RWPE2 (cell line): ENCODE measurements at regions not wholly inside any gene's neighbourhood (a gene's known extent, or its start where the extent isn't known, plus 50 kb on each side); places are given as distances from the start of the nearest gene placed in this dataset.

Experiments
- ATAC-seq: fragments of 200-7000 bp; cut with Tn5 transposase; 3 replicates; pipeline ENCODE4 v1.9.1; 2021; ENCODE audit warnings: low read depth
- DNase-seq: peaks from one replicate; pipeline ENCODE4 v3.0.0-alpha.2; 2020; ENCODE audit warnings: low spot score
- H3K27ac ChIP-seq: fragments of 450-650 bp; 2 replicates; pipeline ENCODE4 v1.5.1; 2017; ENCODE audit warnings: mild to moderate bottlenecking; ENCODE audit not compliant: poor library complexity, severe bottlenecking
- H3K27me3 ChIP-seq: fragments of 250-450 bp; sonication (Bioruptor Pico); 2 replicates; pipeline ENCODE4 v1.5.1; 2021; ENCODE audit warnings: mild to moderate bottlenecking, moderate library complexity; ENCODE audit not compliant: insufficient read depth, poor library complexity, severe bottlenecking
- H3K36me3 ChIP-seq: fragments of 250-450 bp; sonication (Bioruptor Pico); 2 replicates; pipeline ENCODE4 v1.5.1; 2020; ENCODE audit warnings: low read depth, mild to moderate bottlenecking, moderate library complexity
- H3K4me1 ChIP-seq: fragments of 250-450 bp; sonication (Bioruptor Pico); 2 replicates; pipeline ENCODE4 v1.5.1; 2021; ENCODE audit warnings: mild to moderate bottlenecking, moderate library complexity; ENCODE audit not compliant: insufficient read depth, poor library complexity, severe bottlenecking
- H3K4me3 ChIP-seq: fragments of 250-450 bp; sonication (Bioruptor Pico); 2 replicates; pipeline ENCODE4 v1.5.1; 2021; ENCODE audit warnings: mild to moderate bottlenecking, moderate library complexity; ENCODE audit not compliant: severe bottlenecking
- H3K9me3 ChIP-seq: fragments of 250-450 bp; sonication (Bioruptor Pico); 2 replicates; pipeline ENCODE4 v1.5.1; 2021; ENCODE audit warnings: mild to moderate bottlenecking, moderate library complexity; ENCODE audit not compliant: severe bottlenecking
- TF ChIP-seq, protein P1 (sequence below): fragments of 450-650 bp; IDR thresholded peaks from one replicate; pipeline ENCODE4 v1.5.1; 2017; ENCODE audit warnings: mild to moderate bottlenecking, moderate library complexity; ENCODE audit not compliant: poor library complexity, severe bottlenecking

DNA sequence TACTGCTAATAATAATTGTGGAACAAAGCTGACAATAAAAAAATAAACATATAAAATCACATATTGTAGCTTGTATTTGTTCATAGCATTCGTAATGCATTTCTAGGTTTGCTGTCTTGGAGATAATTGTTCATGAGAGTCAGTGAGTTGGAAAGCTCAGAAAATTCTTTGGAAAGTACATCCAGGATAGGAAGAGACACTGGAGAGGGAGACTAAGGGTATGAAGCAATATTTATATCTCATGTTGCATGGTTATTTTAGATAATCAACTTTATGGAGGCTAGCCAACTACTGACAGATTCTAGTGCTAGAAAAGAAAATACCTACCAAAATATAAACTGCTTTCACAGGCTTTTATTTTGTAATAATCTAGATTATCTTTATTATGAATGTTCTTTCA is 1095.2 kb downstream of the FSCB start:
- no peak overlapping the region for H3K4me3 ChIP-seq
- H3K4me1 ChIP-seq, result peaks cover 6% of the 10 kb centered on the region
- H3K27me3 ChIP-seq, result peaks cover 31% of the 10 kb centered on the region
- no peaks in the 10 kb centered on the region for H3K9me3 ChIP-seq
- no peaks in the 10 kb centered on the region for H3K36me3 ChIP-seq
- DNase-seq (no peak), ATAC-seq (no peak)
- no peak overlapping the region for H3K27ac ChIP-seq
- TF ChIP-seq, protein P1, sequence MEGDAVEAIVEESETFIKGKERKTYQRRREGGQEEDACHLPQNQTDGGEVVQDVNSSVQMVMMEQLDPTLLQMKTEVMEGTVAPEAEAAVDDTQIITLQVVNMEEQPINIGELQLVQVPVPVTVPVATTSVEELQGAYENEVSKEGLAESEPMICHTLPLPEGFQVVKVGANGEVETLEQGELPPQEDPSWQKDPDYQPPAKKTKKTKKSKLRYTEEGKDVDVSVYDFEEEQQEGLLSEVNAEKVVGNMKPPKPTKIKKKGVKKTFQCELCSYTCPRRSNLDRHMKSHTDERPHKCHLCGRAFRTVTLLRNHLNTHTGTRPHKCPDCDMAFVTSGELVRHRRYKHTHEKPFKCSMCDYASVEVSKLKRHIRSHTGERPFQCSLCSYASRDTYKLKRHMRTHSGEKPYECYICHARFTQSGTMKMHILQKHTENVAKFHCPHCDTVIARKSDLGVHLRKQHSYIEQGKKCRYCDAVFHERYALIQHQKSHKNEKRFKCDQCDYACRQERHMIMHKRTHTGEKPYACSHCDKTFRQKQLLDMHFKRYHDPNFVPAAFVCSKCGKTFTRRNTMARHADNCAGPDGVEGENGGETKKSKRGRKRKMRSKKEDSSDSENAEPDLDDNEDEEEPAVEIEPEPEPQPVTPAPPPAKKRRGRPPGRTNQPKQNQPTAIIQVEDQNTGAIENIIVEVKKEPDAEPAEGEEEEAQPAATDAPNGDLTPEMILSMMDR, result no peak

DNA sequence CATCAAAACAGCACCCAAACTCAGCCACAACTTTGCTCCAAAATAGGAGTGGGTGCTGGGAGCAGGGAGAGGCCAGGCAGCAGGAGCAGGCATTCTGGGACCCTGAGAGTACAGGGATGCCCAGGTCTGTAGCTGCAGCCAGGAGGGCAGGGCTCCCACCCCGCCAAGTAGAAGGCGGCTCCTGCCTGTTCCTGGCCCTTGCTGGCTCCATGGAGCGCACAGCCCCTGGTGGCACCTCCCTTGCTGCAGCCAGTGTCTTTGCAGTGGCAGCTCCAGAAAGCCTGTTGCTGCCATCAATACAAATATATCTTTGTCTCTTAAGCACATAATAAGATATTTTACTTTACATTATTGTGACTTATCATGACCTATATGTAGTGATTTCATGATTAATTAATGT is 1096.5 kb downstream of the FSCB start:
- TF ChIP-seq, protein P1, result no peak
- Histone ChIP-seq H3K4me1 (peaks cover 6% of the 10 kb centered on the region), H3K4me3 (no peak overlapping the region), H3K27me3 (peaks cover 27% of the 10 kb centered on the region), H3K27ac (no peak overlapping the region), H3K36me3 (no peaks in the 10 kb centered on the region), H3K9me3 (no peaks in the 10 kb centered on the region)
- ATAC-seq (no peak), DNase-seq (no peak)

DNA sequence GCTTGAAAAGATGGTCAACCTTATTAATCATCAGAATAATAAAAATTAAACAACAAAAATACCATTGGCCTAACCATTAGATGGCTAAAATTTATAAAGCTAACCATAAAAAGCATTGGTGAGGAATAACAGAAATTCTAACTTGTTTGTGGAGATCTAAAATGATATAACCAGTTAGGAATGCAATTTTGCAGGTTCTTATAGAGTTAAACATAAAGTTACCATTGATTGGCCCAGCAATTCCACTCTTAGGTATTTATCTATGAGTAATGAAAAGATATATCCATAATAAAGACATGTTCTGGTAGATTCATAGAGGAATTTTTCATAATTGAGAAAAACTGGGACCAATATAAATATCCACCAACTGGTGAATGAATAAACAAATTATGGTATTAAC is 1098.6 kb downstream of the FSCB start:
- no peaks in the 10 kb centered on the region for H3K9me3 ChIP-seq

DNA sequence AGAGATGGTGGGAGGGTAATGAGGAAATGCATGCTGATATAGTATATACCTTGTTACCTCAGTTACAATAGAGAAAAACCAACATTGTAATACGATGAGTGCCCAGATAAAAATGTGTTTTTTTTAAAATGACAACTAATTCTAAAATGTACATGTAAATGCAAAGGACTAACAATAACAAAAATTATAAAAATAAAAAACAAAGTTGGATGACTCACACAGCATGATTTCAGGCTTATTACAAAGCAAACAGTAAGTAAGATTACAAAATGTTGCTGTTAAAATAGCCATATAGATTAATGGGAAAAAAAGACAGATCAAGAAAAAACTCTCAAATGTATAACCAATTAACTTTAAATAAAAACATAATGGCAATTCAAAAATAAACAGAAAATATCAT is 1099.4 kb downstream of the FSCB start:
- no peak for DNase-seq

More for the DNA sequence above, 1098.6 kb downstream of the FSCB start:
- peaks cover 6% of the 10 kb centered on the region for H3K4me1 ChIP-seq
- H3K27me3 ChIP-seq, result peaks cover 11% of the 10 kb centered on the region
- no peak overlapping the region for H3K27ac ChIP-seq
- TF ChIP-seq, protein P1, result no peak
- no peak for ATAC-seq
- DNase-seq, result no peak
- H3K36me3 ChIP-seq, result no peaks in the 10 kb centered on the region
- no peak overlapping the region for H3K4me3 ChIP-seq

DNA sequence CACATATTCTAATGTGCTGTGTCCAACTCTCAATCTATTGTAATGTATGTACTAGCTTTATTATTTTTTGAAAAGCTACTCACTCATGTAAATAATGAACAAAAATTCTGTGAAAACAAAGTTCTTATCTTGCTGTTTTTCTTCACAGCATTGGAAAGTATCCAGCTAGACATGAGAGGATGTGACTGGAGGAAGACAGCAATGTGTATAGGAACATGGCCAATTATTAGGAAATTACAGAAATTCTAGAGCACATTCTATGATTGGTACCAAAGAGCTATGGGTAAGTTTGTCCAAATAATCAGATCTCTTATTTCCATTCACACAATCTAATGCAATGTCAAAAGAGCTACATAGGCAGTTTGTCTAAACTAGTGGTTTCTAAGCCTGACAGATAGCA is 1100.2 kb downstream of the FSCB start:
- no peaks in the 10 kb centered on the region for H3K36me3 ChIP-seq
- H3K4me1 ChIP-seq, result peaks cover 3% of the 10 kb centered on the region
- H3K27ac ChIP-seq, result no peak overlapping the region
- no peak for ATAC-seq
- DNase-seq, result no peak
- H3K27me3 ChIP-seq, result no peaks in the 10 kb centered on the region
- no peaks in the 10 kb centered on the region for H3K9me3 ChIP-seq
- TF ChIP-seq, protein P1, result no peak
- no peak overlapping the region for H3K4me3 ChIP-seq

More for the DNA sequence above, 1099.4 kb downstream of the FSCB start:
- H3K27ac ChIP-seq, result no peak overlapping the region
- H3K27me3 ChIP-seq, result peaks cover 7% of the 10 kb centered on the region
- ATAC-seq, result no peak
- H3K4me3 ChIP-seq, result no peak overlapping the region
- TF ChIP-seq, protein P1, result no peak
- H3K36me3 ChIP-seq, result no peaks in the 10 kb centered on the region
- H3K9me3 ChIP-seq, result no peaks in the 10 kb centered on the region
- peaks cover 5% of the 10 kb centered on the region for H3K4me1 ChIP-seq
